Thyroid gland (tissue), 4 donors: ENCODE measurements at regions not wholly inside any gene's neighbourhood (a gene's known extent, or its start where the extent isn't known, plus 50 kb on each side); places are given as distances from the start of the nearest gene placed in this dataset.

Experiments
- DNase-seq, 2 donors: peaks; one replicate each; pipeline ENCODE4 v3.0.0-alpha.2; 2019
- H3K27ac ChIP-seq, 3 donors: fragments of 200-600 bp; sonication (generic); 1 replicate in 2 of 3; 2 replicates in 1 of 3; pipeline ENCODE4 v1.5.1; 2016 to 2019; ENCODE audit warnings: mild to moderate bottlenecking in 1 of 3, moderate library complexity in 1 of 3
- H3K27me3 ChIP-seq: fragments of 200-600 bp; sonication (generic); one replicate; pipeline ENCODE4 v1.5.1; 2019
- H3K36me3 ChIP-seq, 2 donors: fragments of 200-600 bp; sonication (generic); one replicate each; pipeline ENCODE4 v1.5.1; 2016 to 2019
- H3K4me1 ChIP-seq, 2 donors: fragments of 200-600 bp; sonication (generic); one replicate each; pipeline ENCODE4 v1.5.1; 2017 to 2019
- H3K4me3 ChIP-seq, 3 donors: fragments of 200-600 bp; sonication (generic); replicated peaks in 1 of 3; 1 replicate in 2 of 3; 2 replicates in 1 of 3; pipeline ENCODE4 v1.5.1; 2016; ENCODE audit warnings: mild to moderate bottlenecking in 1 of 3
- H3K9me3 ChIP-seq: fragments of 200-600 bp; sonication (generic); one replicate; pipeline ENCODE4 v1.5.1; 2017
- POLR2A ChIP-seq, 2 donors: fragments of 450-650 bp; IDR thresholded peaks; one replicate each; pipeline ENCODE4 v1.6.1; 2017; ENCODE audit warnings: antibody characterized with exemption in 2 of 2, mild to moderate bottlenecking in 2 of 2, moderate library complexity in 1 of 2
- WGBS, 2 donors: methylation state at CpG; one replicate each; pipeline ENCODE4 v1.1.5; 2017; 5-methylcytosine and 5-hydroxymethylcytosine counted together
- intact Hi-C: fragments of 100-400 bp; cut with DNase I; formaldehyde crosslinking; loops from one replicate; pipeline ENCODE4 v1.15.1; 2023
- TF ChIP-seq, protein P1 (sequence below), 6 experiments: fragments of 200-600 bp in 3 of 6; fragments of 450-650 bp in 3 of 6; sonication (generic) in 3 of 6; IDR thresholded peaks; one replicate each; pipeline ENCODE4 v1.5.1; 2016 to 2019; ENCODE audit warnings: antibody characterized with exemption in 6 of 6, mild to moderate bottlenecking in 2 of 6, inconsistent platforms in 1 of 6, moderate library complexity in 1 of 6

DNA sequence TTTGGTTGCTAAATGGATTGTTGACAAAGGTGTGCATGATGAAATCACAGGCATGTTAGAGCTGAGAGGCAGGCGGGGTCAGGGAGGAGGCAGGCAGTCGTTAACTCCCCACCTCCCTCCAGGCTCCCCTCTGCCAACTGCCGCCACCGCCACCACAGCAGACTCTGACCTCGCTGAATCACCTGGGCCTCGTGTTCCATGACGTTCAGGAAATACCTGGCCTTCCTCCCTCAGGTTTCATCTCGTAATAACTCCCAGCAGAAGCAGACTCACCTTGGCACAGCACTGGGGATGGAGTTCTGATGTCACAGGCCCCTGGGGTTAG is 198.5 kb downstream of the KATNAL1 start:
- Histone ChIP-seq H3K4me1 (peaks cover 6 to 20% of the 10 kb centered on the region in 2 donors), H3K4me3 (no peak overlapping the region), H3K27ac (no peak overlapping the region), H3K9me3 (no peaks in the 10 kb centered on the region), H3K27me3 (no peaks in the 10 kb centered on the region), H3K36me3 (no peaks in the 10 kb centered on the region)
- TF ChIP-seq POLR2A (IDR thresholded peaks at IDR 0.05): no peak
- WGBS, 2 donors: 82 to 84% methylated on average over 8 of the region's 8 CpGs
- DNase-seq: peak in 1 of 2 donors; percentile 19
- intact Hi-C loops: no loop called here

DNA sequence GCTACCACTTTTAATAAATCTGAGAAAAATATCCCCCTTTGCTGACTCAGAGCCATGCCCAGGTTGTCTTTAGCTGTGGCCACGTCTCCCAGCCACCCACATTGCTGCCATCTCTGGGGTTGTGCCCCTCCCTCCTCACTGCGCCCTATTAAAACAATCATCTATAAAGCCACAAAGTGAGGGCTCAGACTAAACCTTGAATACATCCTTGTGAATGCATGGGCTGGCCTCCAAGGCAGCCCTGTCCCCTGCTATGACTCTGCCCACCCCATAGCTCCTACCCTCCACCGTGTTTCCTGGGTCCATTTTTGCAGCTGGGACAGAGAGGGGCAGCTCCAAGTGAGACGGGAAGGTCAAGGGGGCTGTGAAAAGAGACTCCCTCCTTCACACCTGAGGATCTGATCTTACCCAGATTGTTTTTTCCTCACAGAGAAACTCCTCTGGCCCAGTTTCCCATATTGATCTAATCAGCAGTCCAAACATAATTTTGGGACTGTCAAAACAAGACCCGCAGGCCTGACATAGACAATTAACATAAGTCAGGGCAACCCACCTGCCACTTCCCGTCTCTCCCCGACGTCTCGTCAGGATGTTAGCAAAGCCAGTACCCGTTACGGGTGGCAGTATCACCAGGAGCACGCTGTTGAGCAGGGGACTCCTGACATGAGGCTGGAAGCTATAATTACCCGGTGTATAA is 199.0 kb downstream of the KATNAL1 start:
- Histone ChIP-seq H3K36me3 (no peaks in the 10 kb centered on the region), H3K27ac (no peak overlapping the region), H3K4me1 (peaks cover 4 to 15% of the 10 kb centered on the region in 2 donors), H3K9me3 (no peaks in the 10 kb centered on the region), H3K27me3 (no peaks in the 10 kb centered on the region), H3K4me3 (no peak overlapping the region)
- no peak for TF ChIP-seq POLR2A (IDR thresholded peaks at IDR 0.05)
- TF ChIP-seq, protein P1, sequence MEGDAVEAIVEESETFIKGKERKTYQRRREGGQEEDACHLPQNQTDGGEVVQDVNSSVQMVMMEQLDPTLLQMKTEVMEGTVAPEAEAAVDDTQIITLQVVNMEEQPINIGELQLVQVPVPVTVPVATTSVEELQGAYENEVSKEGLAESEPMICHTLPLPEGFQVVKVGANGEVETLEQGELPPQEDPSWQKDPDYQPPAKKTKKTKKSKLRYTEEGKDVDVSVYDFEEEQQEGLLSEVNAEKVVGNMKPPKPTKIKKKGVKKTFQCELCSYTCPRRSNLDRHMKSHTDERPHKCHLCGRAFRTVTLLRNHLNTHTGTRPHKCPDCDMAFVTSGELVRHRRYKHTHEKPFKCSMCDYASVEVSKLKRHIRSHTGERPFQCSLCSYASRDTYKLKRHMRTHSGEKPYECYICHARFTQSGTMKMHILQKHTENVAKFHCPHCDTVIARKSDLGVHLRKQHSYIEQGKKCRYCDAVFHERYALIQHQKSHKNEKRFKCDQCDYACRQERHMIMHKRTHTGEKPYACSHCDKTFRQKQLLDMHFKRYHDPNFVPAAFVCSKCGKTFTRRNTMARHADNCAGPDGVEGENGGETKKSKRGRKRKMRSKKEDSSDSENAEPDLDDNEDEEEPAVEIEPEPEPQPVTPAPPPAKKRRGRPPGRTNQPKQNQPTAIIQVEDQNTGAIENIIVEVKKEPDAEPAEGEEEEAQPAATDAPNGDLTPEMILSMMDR (IDR thresholded peaks at IDR 0.05): no peak
- intact Hi-C loops: no loop called here
- DNase-seq: no peak
- 76 to 82% methylated on average over 13 of the region's 13 CpGs for WGBS, 2 donors

DNA sequence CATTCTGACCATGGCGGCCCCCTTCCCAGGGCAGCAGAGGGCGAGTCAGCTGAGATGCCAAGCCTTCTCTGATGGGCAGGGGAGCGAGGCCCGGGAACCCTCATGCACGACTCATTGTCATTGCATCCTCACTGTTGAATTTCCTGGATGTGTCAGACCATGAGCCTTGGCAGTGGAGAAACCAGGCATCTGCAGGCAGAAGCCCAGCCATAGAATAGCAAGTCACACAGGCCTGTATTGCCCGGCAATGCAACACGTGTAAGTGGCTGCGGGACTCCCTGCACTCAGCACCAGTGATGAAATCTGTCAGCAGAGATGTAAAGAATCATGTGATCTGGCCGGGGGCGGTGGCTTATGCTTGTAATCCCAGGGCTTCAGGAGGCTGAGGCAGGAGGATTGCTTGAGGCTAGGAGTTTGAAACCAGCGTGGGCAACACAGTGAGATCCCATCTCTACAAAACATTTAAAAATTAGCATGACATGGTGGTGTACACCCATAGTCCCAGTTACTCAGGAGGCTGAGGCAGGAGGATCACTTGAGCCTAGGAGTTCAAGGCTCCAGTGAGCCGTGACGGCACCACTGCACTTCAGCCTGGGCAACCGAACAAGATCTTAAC is 199.7 kb downstream of the KATNAL1 start:
- TF ChIP-seq POLR2A (IDR thresholded peaks at IDR 0.05): no peak
- TF ChIP-seq, protein P1 (IDR thresholded peaks at IDR 0.05): no peak
- Histone ChIP-seq H3K4me1 (peaks cover 0 to 10% of the 10 kb centered on the region in 2 donors), H3K27ac (no peak overlapping the region), H3K36me3 (no peaks in the 10 kb centered on the region), H3K4me3 (no peak overlapping the region), H3K9me3 (no peaks in the 10 kb centered on the region), H3K27me3 (no peaks in the 10 kb centered on the region)
- DNase-seq: no peak
- intact Hi-C loops: no loop called here
- WGBS, 2 donors: 83 to 84% methylated on average over 14 of the region's 14 CpGs

DNA sequence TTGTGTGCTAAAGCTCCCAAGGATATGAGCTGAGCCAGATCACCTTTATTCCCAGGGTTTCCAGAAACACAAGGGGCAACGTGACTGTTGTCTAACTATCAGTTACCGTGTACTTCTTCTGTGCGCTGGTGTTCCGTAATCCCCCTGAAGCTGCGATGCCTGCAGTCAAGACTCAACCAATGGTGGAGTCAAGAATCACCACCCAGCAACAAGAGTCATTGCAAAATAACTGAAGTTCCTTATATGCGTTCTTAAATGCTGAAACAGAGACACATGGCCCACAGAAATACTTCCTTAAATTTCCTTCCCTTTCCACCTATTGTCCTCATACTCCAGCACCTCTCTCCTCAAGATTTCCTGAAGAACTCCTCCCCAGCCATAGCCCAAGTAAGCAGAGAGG is 200.2 kb downstream of the KATNAL1 start:
- 93 to 94% methylated on average over 6 of the region's 6 CpGs for WGBS, 2 donors
- no peak for TF ChIP-seq POLR2A (IDR thresholded peaks at IDR 0.05)
- TF ChIP-seq, protein P1 (IDR thresholded peaks at IDR 0.05): no peak
- Histone ChIP-seq H3K4me1 (peaks cover 0 to 7% of the 10 kb centered on the region in 2 donors), H3K4me3 (no peak overlapping the region), H3K27me3 (no peaks in the 10 kb centered on the region), H3K36me3 (no peaks in the 10 kb centered on the region), H3K27ac (no peak overlapping the region), H3K9me3 (no peaks in the 10 kb centered on the region)
- intact Hi-C loops: no loop called here
- no peak for DNase-seq

DNA sequence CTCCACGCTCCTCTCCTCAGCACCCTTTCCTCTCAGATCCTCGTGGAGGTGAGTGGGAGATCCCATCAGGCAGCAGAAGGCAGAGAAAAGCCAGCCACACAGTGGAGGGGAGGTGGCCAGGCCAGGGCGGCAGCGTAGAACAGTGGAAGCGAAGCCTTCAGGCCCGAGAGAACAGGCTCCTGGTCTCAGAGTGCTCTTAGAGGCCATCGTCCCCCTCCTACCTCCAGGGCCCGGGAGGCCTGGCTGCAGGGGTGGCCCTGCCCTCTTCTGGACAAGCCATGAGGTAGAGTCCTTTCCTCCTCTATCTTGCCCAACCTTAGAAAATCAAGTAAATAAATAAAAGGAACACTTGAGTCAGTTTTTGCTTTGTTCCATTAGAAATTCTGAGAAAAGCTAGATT is 202.0 kb downstream of the KATNAL1 start:
- Histone ChIP-seq H3K27ac (peak overlapping the region in 2 of 3 donors; percentile 2 to 13), H3K27me3 (no peaks in the 10 kb centered on the region), H3K4me3 (no peak overlapping the region), H3K9me3 (no peaks in the 10 kb centered on the region), H3K36me3 (no peaks in the 10 kb centered on the region), H3K4me1 (peaks cover 0 to 7% of the 10 kb centered on the region in 2 donors)
- DNase-seq: peak; percentile 77 to 80
- WGBS, 2 donors: 32 to 40% methylated on average over 8 of the region's 8 CpGs
- TF ChIP-seq POLR2A (IDR thresholded peaks at IDR 0.05): no peak
- TF ChIP-seq, protein P1 (IDR thresholded peaks at IDR 0.05): peak in 5 of 6 experiments; percentile 12 to 56 (median 47)
- intact Hi-C loops: no loop called here
